NCI-H1436 treated with DMSO at 0.1 percent for 48 hours (cell line): ENCODE measurements at regions not wholly inside any gene's neighbourhood (a gene's known extent, or its start where the extent isn't known, plus 50 kb on each side); places are given as distances from the start of the nearest gene placed in this dataset.
"Not testable (repeated sequence)": the region's sequence is repeated elsewhere in the genome, so short reads cannot be mapped to it uniquely, and the experiment has no call there.

Source experiments
- DNase-seq: peaks from one replicate; lab custom pipeline; 2025; lab: John Stamatoyannopoulos, UW

DNA sequence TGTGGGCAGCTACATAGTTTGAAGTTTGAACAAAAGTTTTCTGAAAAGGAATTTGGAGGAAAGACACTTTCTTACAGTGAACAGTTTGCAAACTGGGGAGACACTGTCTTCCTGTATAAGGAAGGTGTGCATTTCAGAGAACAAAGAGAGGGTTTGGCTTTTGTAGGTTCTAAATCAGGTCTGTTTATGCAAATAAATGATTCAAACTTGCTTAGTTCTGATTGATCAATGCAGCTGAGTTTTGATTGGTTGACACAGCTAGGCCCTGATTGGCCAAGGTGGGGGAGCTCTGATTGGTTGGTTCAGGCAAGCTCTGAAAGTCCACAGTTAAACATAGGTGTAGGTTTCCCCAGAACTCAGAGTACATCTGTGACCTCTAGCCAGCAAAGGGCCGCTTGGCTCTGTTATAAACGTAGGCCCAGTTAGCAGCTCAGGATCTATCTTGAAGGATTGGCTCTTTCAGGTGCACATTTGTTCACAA is 63.0 kb upstream of the ENPP6 start:
- DNase-seq = no peak

DNA sequence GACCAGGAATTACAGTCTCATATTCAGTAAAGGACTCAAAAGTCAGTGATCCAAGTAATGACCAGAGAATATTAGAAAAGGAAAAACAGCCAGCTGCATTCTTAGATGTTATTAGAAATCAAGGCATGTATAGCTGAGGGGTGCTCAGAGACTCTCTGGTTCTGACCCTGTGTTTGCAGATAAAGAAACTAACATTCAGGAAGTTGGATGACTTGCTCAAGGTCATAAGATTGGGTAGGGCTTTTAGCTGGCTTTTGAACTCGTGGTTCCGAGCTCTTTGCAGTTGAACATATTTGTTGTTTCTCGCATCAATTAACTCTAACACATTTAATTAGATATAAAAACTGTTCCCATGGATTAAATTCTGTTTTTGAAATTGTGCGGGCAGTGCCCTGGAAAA is 62.5 kb upstream of the ENPP6 start:
- DNase-seq = no peak

DNA sequence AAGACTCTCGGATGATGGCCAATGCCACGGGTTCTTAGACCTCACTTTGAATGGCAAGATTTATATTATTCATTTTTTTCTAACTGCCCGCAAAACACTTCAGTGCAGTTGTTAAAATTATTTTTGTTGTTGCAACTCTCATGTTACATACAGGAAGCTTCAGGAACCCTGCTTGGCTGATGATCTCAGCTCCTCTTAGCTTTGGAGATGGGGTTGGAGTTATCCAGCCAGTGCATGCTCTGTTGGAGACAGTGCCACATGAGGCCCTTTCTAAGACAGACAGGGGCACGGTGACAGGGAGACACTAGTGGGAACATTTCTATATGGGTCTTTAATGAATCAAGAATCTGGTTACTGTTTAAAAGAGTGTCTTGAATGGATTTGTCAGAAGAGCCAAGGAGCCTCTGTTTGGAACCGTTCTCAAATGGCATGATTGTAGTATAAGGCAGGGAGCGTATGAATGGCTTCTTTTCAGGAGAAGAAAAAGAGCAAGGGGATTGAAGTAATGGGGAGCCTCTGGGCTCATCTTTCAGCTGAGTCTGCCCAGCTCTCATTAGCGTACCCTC is 61.9 kb upstream of the ENPP6 start:
- DNase-seq = no peak

DNA sequence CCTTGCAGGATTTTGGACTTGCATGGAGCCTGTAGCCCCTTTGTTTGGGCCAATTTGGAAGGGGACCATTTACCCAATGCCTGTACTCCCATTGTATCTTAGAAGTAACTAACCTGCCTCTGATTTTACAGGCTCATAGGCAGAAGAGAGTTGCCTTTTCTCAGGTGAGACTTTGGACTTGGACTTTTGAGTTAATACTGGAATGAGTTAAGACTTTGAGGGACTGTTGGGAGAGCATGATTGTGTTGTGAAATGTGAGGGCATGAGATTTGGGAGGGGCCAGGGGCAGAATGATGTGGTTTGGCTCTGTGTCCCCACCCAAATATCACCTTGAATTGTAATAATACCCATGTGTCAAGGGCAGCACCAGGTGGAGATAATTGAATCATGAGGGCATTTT is 60.1 kb upstream of the ENPP6 start:
- DNase-seq = not testable (repeated sequence)

DNA sequence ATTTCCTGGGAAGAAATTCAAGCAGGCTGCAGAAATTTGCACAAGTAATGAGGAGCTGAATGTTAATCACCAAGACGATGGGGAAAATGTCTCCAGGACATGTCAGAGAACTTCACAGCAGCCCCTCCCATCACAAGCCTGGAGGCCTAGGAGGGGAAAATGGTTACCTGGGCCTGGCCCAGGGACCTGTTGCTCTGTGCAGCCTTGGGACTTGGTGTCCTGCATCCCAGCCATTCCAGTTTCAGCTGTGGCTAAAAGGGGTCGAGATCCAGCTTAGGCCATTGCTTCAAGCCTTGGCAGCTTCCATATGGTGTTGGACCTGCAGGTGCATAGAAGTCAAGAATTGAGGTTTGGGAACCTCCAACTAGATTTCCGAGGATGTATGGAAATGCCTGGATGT is 59.3 kb upstream of the ENPP6 start:
- not testable (repeated sequence) for DNase-seq

GRCh38 chr4:184276346-184276745 is 58.7 kb upstream of the ENPP6 start:
- not testable (repeated sequence) for DNase-seq

DNA sequence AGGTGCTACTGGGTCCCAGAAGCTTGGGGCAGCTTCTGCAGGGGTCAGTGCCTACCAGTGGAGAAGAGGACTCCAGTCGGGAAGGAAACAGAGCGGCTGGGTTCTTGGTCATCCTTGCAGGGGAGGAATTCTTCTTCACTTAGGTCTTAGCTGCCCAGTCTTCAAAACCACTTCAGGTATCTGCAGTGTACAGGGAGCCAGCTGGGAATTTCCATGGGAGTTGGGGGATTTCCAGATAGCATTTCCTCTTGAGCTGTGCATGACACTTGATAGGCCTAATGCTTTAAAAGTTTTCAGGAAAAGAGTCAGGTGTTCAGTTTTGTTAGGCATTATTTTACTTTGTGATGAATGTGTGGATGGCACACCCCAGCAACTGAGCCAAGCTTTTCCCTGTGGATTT is 58.1 kb upstream of the ENPP6 start:
- no peak for DNase-seq

- no peak for DNase-seq
Measured at GRCh38 chr4:184274286-184274951, 56.7 kb upstream of the ENPP6 start.

DNA sequence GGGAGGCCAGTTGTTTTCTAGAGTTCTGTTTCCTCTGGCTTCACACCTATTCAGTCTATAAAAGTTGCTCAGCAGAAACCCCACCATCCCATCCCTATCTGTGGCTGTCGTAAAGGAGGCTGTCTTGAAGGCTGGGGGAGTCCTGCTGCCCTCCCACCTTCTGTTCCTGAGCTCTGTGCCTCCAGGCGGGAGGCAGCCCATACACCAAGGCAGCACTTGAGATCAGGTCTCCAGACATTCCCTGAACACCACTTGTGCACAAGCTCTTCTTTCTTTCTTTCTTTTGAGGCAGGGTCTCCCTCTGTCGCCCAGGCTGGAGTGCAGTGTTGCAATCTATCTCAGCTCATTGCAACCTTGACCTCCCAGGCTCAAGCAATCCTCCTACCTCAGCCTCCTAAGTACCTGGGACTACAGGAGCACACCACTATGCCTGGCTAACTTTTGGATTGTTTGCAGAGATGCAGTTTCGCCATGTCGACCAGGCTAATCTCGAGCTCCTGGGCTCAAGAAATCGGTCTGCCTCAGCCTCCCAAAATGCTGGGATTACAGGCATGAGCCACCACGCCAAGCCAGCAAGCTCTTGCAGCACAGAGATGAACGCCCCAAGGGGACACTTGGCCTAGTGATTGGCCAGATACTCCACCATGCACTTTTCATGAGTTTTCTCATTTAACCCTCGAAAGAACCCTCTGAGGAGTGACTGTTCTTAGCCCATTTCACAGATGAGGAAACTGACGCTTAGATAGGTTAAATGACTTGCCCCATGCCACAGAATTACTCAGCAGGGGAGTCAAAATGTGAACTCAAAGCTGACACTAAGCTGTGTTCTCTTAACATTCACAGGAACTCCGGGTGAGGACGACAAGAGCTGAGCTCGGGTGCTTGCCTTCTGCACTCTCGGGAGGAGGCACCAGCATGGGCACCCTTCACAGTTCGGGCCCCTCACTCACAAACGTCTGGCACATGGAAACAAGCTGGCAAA is 55.8 kb upstream of the ENPP6 start:
- no peak for DNase-seq

- DNase-seq = no peak
Measured at GRCh38 chr4:184270808-184271413, 53.2 kb upstream of the ENPP6 start.

- DNase-seq = no peak
Measured at GRCh38 chr4:184269879-184270430, 52.3 kb upstream of the ENPP6 start.

GRCh38 chr4:184268584-184269160 is 51.0 kb upstream of the ENPP6 start:
- no peak for DNase-seq

DNA sequence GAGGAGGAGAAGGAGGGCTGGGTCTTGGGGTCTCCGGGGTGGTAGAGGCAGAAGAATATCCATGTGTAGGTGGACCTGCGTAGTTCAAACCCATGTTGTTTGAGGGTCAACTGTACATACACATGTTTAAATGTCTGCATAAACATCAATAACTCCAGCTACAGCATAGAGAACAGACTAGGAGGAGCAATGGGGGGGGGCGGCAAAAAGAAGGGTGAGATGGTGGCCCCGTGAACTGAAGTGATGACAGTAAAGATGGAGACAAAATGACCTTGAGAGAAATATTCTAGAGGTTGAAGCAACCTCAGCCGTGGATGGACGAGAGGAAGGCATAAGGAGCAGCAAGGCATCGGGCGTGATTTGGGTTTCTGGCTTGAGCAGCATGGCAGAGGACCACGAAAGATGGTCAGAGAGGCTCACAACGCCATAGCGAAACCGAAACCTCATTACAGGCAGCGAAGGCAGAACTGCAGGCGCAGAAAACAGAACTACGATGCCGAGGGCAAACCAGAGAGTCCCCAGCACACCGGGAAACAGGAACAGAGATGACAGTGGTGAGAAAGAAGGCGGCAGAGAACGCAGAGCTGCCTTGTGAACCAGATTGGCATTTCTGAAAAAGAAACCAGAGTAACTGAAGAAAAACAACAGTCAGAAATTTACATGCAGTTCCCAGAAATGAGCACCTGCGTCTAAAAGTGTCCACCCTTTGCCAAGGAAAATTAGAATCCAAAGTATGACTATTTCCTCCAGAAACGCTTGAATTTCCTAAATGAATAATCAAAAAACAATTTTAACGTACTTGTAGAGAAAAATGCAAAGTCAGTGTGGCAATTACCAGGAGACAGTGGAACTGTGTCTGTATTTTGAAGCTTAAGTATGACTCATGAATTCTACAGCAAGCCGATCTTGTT is 50.3 kb upstream of the ENPP6 start:
- DNase-seq = no peak
